Sigmoid colon (tissue), 4 donors: ENCODE measurements at regions not wholly inside any gene's neighbourhood (a gene's known extent, or its start where the extent isn't known, plus 50 kb on each side); places are given as distances from the start of the nearest gene placed in this dataset.

Source experiments
- EP300 ChIP-seq, 4 donors: sonication (generic); formaldehyde crosslinking; IDR thresholded peaks; one replicate each; pipeline ENCODE4 v1.6.1; 2017; ENCODE audit warnings: antibody characterized with exemption in 4 of 4
- POLR2AphosphoS5 ChIP-seq, 4 donors: sonication (generic); formaldehyde crosslinking; IDR thresholded peaks; one replicate each; pipeline ENCODE4 v1.6.1; 2017; ENCODE audit warnings: antibody characterized with exemption in 4 of 4
- TF ChIP-seq, protein P1 (sequence below), 4 experiments: fragments of 450-650 bp in 3 of 4; fragments of 200-600 bp in 1 of 4; IDR thresholded peaks; one replicate each; pipeline ENCODE4 v1.5.1; 2016 to 2019; ENCODE audit warnings: antibody characterized with exemption in 4 of 4, mild to moderate bottlenecking in 3 of 4, moderate library complexity in 2 of 4

DNA sequence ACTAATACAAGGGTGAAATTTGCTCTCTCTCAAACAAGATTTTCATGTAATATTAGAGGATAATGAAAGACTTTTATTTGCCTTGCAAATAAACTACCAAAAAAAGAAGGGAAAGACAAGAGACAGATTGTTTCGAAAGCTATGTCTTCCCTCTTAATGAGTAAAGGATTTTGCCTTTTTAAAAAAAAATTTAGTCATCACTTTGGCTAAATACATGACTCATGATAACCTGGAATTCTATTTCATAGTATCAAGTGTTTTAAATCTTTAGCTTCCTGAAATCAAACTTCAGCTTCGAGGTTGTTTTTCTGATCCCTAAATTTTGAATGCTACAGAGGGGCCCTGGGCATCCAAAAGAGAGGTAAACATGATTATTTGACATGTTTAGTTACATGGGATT is 144.4 kb downstream of the CCDC59 start:
- TF ChIP-seq, protein P1, sequence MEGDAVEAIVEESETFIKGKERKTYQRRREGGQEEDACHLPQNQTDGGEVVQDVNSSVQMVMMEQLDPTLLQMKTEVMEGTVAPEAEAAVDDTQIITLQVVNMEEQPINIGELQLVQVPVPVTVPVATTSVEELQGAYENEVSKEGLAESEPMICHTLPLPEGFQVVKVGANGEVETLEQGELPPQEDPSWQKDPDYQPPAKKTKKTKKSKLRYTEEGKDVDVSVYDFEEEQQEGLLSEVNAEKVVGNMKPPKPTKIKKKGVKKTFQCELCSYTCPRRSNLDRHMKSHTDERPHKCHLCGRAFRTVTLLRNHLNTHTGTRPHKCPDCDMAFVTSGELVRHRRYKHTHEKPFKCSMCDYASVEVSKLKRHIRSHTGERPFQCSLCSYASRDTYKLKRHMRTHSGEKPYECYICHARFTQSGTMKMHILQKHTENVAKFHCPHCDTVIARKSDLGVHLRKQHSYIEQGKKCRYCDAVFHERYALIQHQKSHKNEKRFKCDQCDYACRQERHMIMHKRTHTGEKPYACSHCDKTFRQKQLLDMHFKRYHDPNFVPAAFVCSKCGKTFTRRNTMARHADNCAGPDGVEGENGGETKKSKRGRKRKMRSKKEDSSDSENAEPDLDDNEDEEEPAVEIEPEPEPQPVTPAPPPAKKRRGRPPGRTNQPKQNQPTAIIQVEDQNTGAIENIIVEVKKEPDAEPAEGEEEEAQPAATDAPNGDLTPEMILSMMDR (IDR thresholded peaks at IDR 0.05): no peak
- TF ChIP-seq POLR2AphosphoS5 (IDR thresholded peaks at IDR 0.05): no peak
- no peak for TF ChIP-seq EP300 (IDR thresholded peaks at IDR 0.05)
